HPDE6-E6E7 (cell line): ENCODE measurements at regions not wholly inside any gene's neighbourhood (a gene's known extent, or its start where the extent isn't known, plus 50 kb on each side); places are given as distances from the start of the nearest gene placed in this dataset.

Source experiments
- DNase-seq: peaks from one replicate; pipeline ENCODE4 v3.0.0; 2011; ENCODE audit warnings: missing footprints; ENCODE audit errors: extremely low spot score

- no peak for DNase-seq
These were observed 605.8 kb upstream of the COX7C start for GRCh38 chr5:86011937-86012336.

DNA sequence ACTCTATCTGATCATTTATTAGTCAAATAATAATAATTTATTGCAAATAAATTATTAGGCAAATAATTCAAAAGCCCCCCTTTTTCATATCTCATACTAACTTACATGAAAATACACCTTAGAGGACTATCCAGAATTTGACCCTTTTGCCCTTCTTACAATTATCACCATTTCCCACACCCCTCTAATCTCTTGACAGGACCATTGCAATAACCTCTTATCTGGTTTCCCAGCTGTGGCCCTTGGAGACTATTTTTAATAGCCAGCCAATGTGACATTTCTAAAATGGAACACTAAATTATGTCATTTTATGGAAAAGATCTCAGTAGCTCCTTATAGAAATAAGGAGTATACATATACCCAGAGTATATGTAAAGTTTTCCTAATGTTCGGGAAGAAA, 588.4 kb upstream of the COX7C start:
- DNase-seq: no peak

GRCh38 chr5:86030753-86031152, 587.0 kb upstream of the COX7C start:
- DNase-seq: no peak

GRCh38 chr5:86038566-86038965, 579.2 kb upstream of the COX7C start:
- no peak for DNase-seq

- no peak for DNase-seq
These were observed 578.4 kb upstream of the COX7C start for GRCh38 chr5:86039351-86039750.

GRCh38 chr5:86070719-86071118, 547.0 kb upstream of the COX7C start:
- DNase-seq: no peak

GRCh38 chr5:86074297-86074696, 543.4 kb upstream of the COX7C start:
- DNase-seq: no peak

- DNase-seq: no peak
These were observed 542.6 kb upstream of the COX7C start for GRCh38 chr5:86075139-86075538.

- no peak for DNase-seq
These were observed 522.6 kb upstream of the COX7C start for GRCh38 chr5:86095092-86095491.

GRCh38 chr5:86101966-86102365, 515.8 kb upstream of the COX7C start:
- no peak for DNase-seq

DNA sequence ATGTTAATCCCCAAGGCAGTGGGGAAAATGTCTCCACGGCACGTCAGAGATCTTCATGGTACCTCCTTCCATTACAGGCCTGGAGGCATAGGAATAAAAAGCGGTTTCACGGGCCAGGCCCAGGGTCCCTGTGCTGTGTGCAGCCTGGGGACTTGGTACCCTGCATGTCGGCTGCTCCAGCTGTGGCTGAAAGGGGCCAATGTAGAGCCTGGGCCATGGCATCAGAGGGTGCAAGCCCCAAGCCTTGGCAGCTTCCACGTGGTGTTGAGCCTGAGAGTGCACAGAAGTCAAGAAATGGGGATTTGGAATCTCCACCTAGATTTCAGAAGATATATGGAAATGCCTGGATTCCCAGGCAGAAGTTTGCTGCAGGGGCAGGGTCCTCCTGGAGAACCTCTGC, 508.9 kb upstream of the COX7C start:
- no peak for DNase-seq

GRCh38 chr5:86112249-86112648, 505.5 kb upstream of the COX7C start:
- no peak for DNase-seq

- no peak for DNase-seq
These were observed 502.6 kb upstream of the COX7C start for GRCh38 chr5:86115164-86115563.

DNA sequence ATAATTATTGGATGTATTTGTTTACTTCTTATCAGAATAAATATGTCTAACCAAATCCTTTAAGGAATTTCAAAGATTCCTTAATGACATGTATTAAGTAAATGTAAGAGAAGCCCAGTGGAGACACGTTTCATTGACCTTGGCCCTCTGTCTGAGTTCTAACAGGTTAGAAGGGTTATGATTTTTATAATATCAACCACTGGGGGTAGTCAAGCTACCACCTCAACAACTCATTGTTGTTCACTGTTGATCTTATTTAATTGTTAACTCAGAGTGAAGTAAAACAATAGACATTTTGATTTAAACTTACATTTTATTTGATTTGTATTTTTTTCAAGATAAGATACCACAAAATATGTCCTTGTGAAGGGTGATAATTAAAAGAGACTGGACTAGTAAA, 499.2 kb upstream of the COX7C start:
- peak; percentile 17 for DNase-seq

GRCh38 chr5:86124333-86124732, 493.4 kb upstream of the COX7C start:
- no peak for DNase-seq

- DNase-seq: no peak
These were observed 491.8 kb upstream of the COX7C start for GRCh38 chr5:86125731-86126601.

DNA sequence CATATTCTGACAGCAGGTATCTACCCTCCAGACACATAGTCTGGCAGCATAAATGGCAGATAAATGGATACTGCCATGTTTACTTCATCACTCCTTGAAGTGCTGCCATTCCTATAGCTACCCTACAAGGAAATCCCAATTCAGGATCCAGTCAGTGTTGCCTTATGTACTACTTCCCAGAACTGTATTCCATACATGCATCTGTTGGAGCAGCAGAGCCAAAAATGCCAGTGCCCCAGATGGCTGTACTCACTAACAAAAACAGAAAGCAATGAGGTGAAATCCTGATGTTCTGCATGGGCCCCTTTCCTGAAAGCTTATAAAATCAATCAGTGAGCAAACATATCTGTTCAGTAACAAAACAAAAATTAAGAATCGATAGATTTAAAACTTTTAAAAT, 490.0 kb upstream of the COX7C start:
- DNase-seq: no peak

GRCh38 chr5:86129009-86129408, 488.7 kb upstream of the COX7C start:
- no peak for DNase-seq

DNA sequence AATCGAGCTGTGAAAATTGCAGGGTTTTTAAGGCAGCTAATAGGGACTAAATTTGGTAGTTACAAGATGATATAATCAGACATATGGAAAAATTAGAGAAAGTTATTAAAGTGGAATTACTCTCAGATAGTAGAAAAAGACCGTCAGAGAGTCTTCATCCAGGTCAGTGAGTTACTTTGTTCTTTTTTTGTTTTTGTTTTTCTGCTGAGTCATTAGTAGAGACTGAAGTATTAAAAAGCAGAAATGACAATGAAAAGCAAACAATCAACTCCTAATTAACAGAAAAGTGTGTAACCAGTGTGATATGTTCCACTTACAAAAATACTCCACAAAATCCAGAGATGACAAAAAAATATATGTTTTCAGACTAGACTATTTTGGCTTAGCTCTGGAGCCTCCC, 480.4 kb upstream of the COX7C start:
- DNase-seq: no peak

- DNase-seq: no peak
These were observed 473.9 kb upstream of the COX7C start for GRCh38 chr5:86143837-86144236.

- no peak for DNase-seq
These were observed 464.7 kb upstream of the COX7C start for GRCh38 chr5:86152988-86153560.

DNA sequence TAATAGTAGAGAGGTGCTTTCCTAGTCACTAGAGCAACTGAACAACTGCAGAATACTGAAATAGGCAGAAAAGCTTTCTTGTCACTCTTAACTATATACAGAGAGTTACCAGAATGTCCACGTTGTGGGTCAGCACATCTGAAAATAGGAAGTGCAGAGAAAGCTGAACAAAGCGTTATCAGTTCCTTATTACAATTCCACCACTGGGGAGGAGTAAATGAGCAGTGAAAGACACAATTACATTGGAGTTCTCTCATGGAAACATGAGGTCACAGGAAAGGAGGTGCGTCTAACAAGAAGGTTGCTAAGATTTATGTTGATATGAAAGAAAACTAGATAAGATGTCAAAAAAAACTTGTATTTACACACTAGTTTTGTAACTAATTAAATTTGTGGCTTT, 461.9 kb upstream of the COX7C start:
- no peak for DNase-seq

- DNase-seq: no peak
These were observed 447.5 kb upstream of the COX7C start for GRCh38 chr5:86170194-86170593.

GRCh38 chr5:86175224-86175623, 442.5 kb upstream of the COX7C start:
- no peak for DNase-seq
